GM12892 (cell line): ENCODE measurements at regions not wholly inside any gene's neighbourhood (a gene's known extent, or its start where the extent isn't known, plus 50 kb on each side); places are given as distances from the start of the nearest gene placed in this dataset.

Experiments used
- DNase-seq: peaks from one replicate; pipeline ENCODE4 v3.0.0; 2011; ENCODE audit not compliant: insufficient read length
- FAIRE-seq: peaks from 2 replicates; lab custom pipeline; 2011; peaks lifted over from hg19 to GRCh38; lab: Jason Lieb, UNC
- POLR2A ChIP-seq: IDR thresholded peaks from 2 replicates; pipeline ENCODE4 v1.6.1; 2011; ENCODE audit warnings: low read depth, low read length, control low read depth
- POLR2AphosphoS5 ChIP-seq: IDR thresholded peaks from 2 replicates; pipeline ENCODE4 v1.6.1; 2011; ENCODE audit warnings: low read depth, low read length, control low read depth
- TAF1 ChIP-seq: IDR thresholded peaks from 2 replicates; pipeline ENCODE4 v1.6.1; 2011; ENCODE audit warnings: low read depth, mild to moderate bottlenecking, control low read depth, low read length, borderline replicate concordance

- no peak for FAIRE-seq
- no peak for TF ChIP-seq POLR2A
- no peak for TF ChIP-seq POLR2AphosphoS5
- no peak for TF ChIP-seq TAF1
- no peak for DNase-seq
Measured at GRCh38 chr18:39699340-39699964, 2133.9 kb upstream of the CELF4 start.

DNA sequence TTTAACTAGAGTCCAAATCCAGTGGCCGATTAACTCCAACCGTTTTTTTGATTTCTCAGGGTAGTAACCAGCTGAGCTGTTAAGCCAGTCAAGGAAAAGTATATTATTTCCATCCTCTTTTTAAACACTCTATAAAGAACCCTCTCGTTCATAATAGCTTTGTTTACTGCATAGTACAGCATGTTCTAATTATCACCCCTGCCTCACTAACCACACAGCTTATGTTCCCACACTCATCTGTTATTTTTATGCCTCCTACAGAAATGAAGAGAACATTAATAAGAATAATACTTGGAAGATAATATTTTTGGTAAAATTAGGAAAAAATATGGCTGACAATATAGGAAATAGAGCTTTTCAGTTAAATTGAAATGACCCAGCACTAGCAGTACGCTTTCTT is 2132.8 kb upstream of the CELF4 start:
- DNase-seq (no peak), FAIRE-seq (no peak)
- TF ChIP-seq POLR2A, result no peak
- no peak for TF ChIP-seq TAF1
- no peak for TF ChIP-seq POLR2AphosphoS5

DNA sequence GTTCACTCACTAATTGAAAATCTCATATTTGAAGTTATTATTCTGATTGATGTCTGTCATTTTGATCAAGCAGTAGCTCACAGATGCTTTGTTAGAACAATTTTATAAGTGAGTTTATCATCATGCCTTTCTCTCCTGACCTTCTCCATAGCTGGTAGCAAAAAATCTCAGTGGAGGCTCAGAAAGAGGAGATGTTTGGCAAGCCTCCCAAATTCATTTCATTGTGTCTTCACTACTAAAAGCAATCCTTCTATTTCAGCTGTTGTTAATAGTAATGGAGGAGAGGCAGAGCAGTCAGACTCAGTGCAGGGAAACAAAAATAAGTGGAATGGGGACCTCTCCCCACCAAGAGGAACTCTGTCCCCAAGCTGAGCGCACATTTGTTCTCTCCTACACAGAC is 2127.8 kb upstream of the CELF4 start:
- FAIRE-seq, result no peak
- TF ChIP-seq POLR2AphosphoS5 (no peak), TAF1 (no peak), POLR2A (no peak)
- DNase-seq, result no peak

GRCh38 chr18:39692367-39693015 is 2126.9 kb upstream of the CELF4 start:
- TF ChIP-seq POLR2AphosphoS5, result no peak
- no peak for TF ChIP-seq POLR2A
- TF ChIP-seq TAF1, result no peak
- FAIRE-seq (no peak), DNase-seq (no peak)

- TF ChIP-seq TAF1, result no peak
- no peak for TF ChIP-seq POLR2A
- FAIRE-seq (no peak), DNase-seq (no peak)
Measured at GRCh38 chr18:39685303-39685902, 2119.8 kb upstream of the CELF4 start.

DNA sequence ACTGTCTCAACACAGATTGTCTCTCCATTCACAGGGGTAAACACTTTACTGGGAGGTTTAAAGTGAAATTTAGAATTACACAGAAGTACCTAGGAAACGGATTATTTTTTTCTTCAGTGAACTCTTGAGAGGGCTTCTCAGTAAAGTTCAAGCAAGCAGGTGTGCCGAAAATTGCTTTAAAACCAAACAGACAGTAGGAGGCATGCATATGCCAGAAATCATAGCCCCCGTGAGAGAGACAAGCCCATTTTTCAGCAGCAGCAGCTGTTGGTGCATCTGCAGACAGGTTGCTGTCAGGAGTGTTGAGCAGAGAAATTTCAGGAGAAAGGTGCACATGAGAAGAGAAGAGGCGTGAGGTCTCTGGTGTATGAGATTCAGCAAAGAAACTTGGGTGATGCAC is 2115.5 kb upstream of the CELF4 start:
- FAIRE-seq (no peak), DNase-seq (no peak)
- TF ChIP-seq TAF1 (no peak), POLR2A (no peak), POLR2AphosphoS5 (no peak)

GRCh38 chr18:39675906-39676305 is 2110.3 kb upstream of the CELF4 start:
- TF ChIP-seq TAF1, result no peak
- TF ChIP-seq POLR2A, result no peak
- TF ChIP-seq POLR2AphosphoS5, result no peak
- FAIRE-seq (no peak), DNase-seq (no peak)

DNA sequence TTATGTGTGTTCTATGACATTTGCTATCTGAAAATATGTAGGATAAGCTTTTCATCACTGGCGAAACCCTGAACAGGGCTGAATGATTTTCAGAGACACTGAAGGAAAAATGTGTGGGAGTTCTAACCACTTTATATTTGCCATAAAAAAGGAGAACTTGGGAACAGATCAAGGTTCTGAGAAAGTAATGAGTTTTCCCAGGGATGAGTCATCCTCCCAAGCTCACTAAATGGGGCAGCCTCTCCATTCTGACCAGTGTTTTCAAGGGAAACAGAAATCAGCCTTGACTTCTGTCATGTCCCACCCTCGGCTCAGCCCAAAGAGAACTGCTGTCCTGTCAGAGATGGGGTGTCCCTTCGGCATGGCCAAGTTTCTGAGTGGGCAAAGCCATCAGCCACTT is 2109.8 kb upstream of the CELF4 start:
- no peak for FAIRE-seq
- no peak for DNase-seq

GRCh38 chr18:39672171-39672570 is 2106.6 kb upstream of the CELF4 start:
- DNase-seq (no peak), FAIRE-seq (no peak)
- TF ChIP-seq POLR2A, result no peak
- no peak for TF ChIP-seq POLR2AphosphoS5

More for the DNA sequence above, 2109.8 kb upstream of the CELF4 start:
- TF ChIP-seq POLR2A (no peak), POLR2AphosphoS5 (no peak), TAF1 (no peak)

- no peak for TF ChIP-seq POLR2A
- TF ChIP-seq POLR2AphosphoS5, result no peak
- no peak for TF ChIP-seq TAF1
- no peak for FAIRE-seq
- no peak for DNase-seq
Measured at GRCh38 chr18:39667905-39668304, 2102.3 kb upstream of the CELF4 start.

GRCh38 chr18:39666541-39666940 is 2100.9 kb upstream of the CELF4 start:
- no peak for DNase-seq
- FAIRE-seq, result no peak

GRCh38 chr18:39661856-39662366 is 2096.3 kb upstream of the CELF4 start:
- DNase-seq, result no peak
- TF ChIP-seq POLR2A (no peak), POLR2AphosphoS5 (no peak), TAF1 (no peak)
- no peak for FAIRE-seq

More at GRCh38 chr18:39666541-39666940, 2100.9 kb upstream of the CELF4 start:
- TF ChIP-seq POLR2A (no peak), POLR2AphosphoS5 (no peak), TAF1 (no peak)
